Neural progenitor cell (in vitro differentiated cells): ENCODE measurements at regions not wholly inside any gene's neighbourhood (a gene's known extent, or its start where the extent isn't known, plus 50 kb on each side); places are given as distances from the start of the nearest gene placed in this dataset.
"Not testable (repeated sequence)": the region's sequence is repeated elsewhere in the genome, so short reads cannot be mapped to it uniquely, and the experiment has no call there.

Source experiments
- DNase-seq: peaks from one replicate; pipeline ENCODE4 v3.0.0-alpha.2; 2016; ENCODE audit warnings: low spot score
- H2AFZ ChIP-seq: fragments of 200-600 bp; sonication (generic); replicated peaks from 2 replicates; pipeline ENCODE4 v1.6.1; 2016; ENCODE audit warnings: antibody characterized with exemption
- H3F3A ChIP-seq: fragments of 200-600 bp; sonication (generic); 2 replicates; pipeline ENCODE4 v1.6.1; 2016; ENCODE audit warnings: antibody characterized with exemption, low read depth
- H3K27ac ChIP-seq: fragments of 200-600 bp; sonication (generic); 2 replicates; pipeline ENCODE4 v1.5.1; 2016; ENCODE audit warnings: mild to moderate bottlenecking
- H3K27me3 ChIP-seq: fragments of 200-600 bp; sonication (generic); 2 replicates; pipeline ENCODE4 v1.6.1; 2016; ENCODE audit warnings: mild to moderate bottlenecking, moderate library complexity
- H3K36me3 ChIP-seq: fragments of 200-600 bp; sonication (generic); 2 replicates; pipeline ENCODE4 v1.5.1; 2016
- H3K4me1 ChIP-seq: fragments of 200-600 bp; sonication (generic); 2 replicates; pipeline ENCODE4 v1.6.1; 2016; ENCODE audit warnings: mixed run types
- H3K4me2 ChIP-seq: fragments of 200-600 bp; sonication (generic); 2 replicates; pipeline ENCODE4 v1.6.1; 2016
- H3K4me3 ChIP-seq: fragments of 200-600 bp; sonication (generic); 2 replicates; pipeline ENCODE4 v1.5.1; 2016
- H3K79me2 ChIP-seq: fragments of 200-600 bp; sonication (generic); 2 replicates; pipeline ENCODE4 v1.6.1; 2016; ENCODE audit warnings: low read depth
- H3K9ac ChIP-seq: fragments of 200-600 bp; sonication (generic); 2 replicates; pipeline ENCODE4 v1.6.1; 2016
- H3K9me3 ChIP-seq: fragments of 200-600 bp; sonication (generic); 2 replicates; pipeline ENCODE4 v1.5.1; 2016; ENCODE audit warnings: low read depth
- H4K20me1 ChIP-seq: fragments of 200-600 bp; sonication (generic); 2 replicates; pipeline ENCODE4 v1.6.1; 2016; ENCODE audit warnings: low read depth
- H3K27ac Mint-ChIP-seq: 3 replicates; pipeline ENCODE4 v1.8.0; 2021; ENCODE audit warnings: mixed read lengths
- H3K27me3 Mint-ChIP-seq: 2 replicates; pipeline ENCODE4 v1.8.0; 2022; ENCODE audit warnings: low read depth, mild to moderate bottlenecking, inconsistent platforms, moderate library complexity, mixed read lengths; ENCODE audit not compliant: insufficient read depth
- H3K36me3 Mint-ChIP-seq: 3 replicates; pipeline ENCODE4 v1.8.0; 2021; ENCODE audit warnings: mixed read lengths
- H3K4me1 Mint-ChIP-seq: 3 replicates; pipeline ENCODE4 v1.8.0; 2021; ENCODE audit warnings: mixed read lengths
- H3K4me3 Mint-ChIP-seq: 3 replicates; pipeline ENCODE4 v1.8.0; 2021; ENCODE audit warnings: mild to moderate bottlenecking, moderate library complexity, mixed read lengths
- H3K9me3 Mint-ChIP-seq: 3 replicates; pipeline ENCODE4 v1.8.0; 2020; ENCODE audit warnings: mixed read lengths
- CTCF ChIP-seq: fragments of 200-600 bp; sonication (generic); IDR thresholded peaks from 2 replicates; pipeline ENCODE4 v1.5.1; 2017; ENCODE audit warnings: antibody characterized with exemption, mild to moderate bottlenecking
- EZH2 ChIP-seq: fragments of 200-600 bp; sonication (generic); IDR thresholded peaks from 2 replicates; pipeline ENCODE4 v1.6.1; 2017; ENCODE audit warnings: antibody characterized with exemption, mild to moderate bottlenecking, moderate library complexity
- EZH2phosphoT487 ChIP-seq: fragments of 200-600 bp; sonication (generic); IDR thresholded peaks from 2 replicates; pipeline ENCODE4 v1.6.1; 2017; ENCODE audit warnings: antibody characterized with exemption

GRCh38 chr11:101224221-101224620 is 94.6 kb upstream of the PGR start:
- TF ChIP-seq EZH2, result no peak
- no peak for TF ChIP-seq EZH2phosphoT487
- Histone ChIP-seq H3F3A (no peaks in the 10 kb centered on the region), H3K27me3 (no peaks in the 10 kb centered on the region), H3K4me2 (no peak overlapping the region), H3K4me3 (no peak overlapping the region), H3K36me3 (no peaks in the 10 kb centered on the region), H4K20me1 (no peaks in the 10 kb centered on the region), H3K27ac (no peak overlapping the region), H3K9ac (no peak overlapping the region), H3K79me2 (no peaks in the 10 kb centered on the region), H3K4me1 (no peaks in the 10 kb centered on the region), H2AFZ (no peak overlapping the region), H3K9me3 (no peaks in the 10 kb centered on the region)
- no peak overlapping the region for H3K4me3 Mint-ChIP-seq
- peaks cover 3% of the 10 kb centered on the region for H3K36me3 Mint-ChIP-seq
- H3K27me3 Mint-ChIP-seq, result peaks cover 7% of the 10 kb centered on the region
- H3K27ac Mint-ChIP-seq, result no peak overlapping the region
- no peaks in the 10 kb centered on the region for H3K4me1 Mint-ChIP-seq
- peaks cover 28% of the 10 kb centered on the region for H3K9me3 Mint-ChIP-seq
- DNase-seq, result no peak

- H3F3A ChIP-seq, H3K4me2 ChIP-seq, DNase-seq, H3K9ac ChIP-seq, H3K9me3 ChIP-seq, H3K27me3 Mint-ChIP-seq, H2AFZ ChIP-seq, H3K27ac ChIP-seq, H3K79me2 ChIP-seq, H3K27ac Mint-ChIP-seq, H4K20me1 ChIP-seq, H3K36me3 Mint-ChIP-seq, H3K4me3 ChIP-seq, H3K36me3 ChIP-seq, H3K4me1 Mint-ChIP-seq, H3K4me3 Mint-ChIP-seq, H3K4me1 ChIP-seq, H3K27me3 ChIP-seq: not testable (repeated sequence)
- H3K9me3 Mint-ChIP-seq, result peaks cover 19% of the 10 kb centered on the region
Measured at GRCh38 chr11:101218091-101218490, 88.5 kb upstream of the PGR start.

GRCh38 chr11:101216091-101216490 is 86.5 kb upstream of the PGR start:
- not testable (repeated sequence) for H3K27me3 ChIP-seq, H3K9me3 ChIP-seq, H3K9ac ChIP-seq, H4K20me1 ChIP-seq, H3K36me3 ChIP-seq, H3K4me1 Mint-ChIP-seq, H3K27ac Mint-ChIP-seq, H3K79me2 ChIP-seq, H3K4me2 ChIP-seq, H3K27ac ChIP-seq, H3K4me3 Mint-ChIP-seq, H3K36me3 Mint-ChIP-seq, H2AFZ ChIP-seq, H3K27me3 Mint-ChIP-seq, H3K4me1 ChIP-seq, DNase-seq, H3F3A ChIP-seq, H3K4me3 ChIP-seq
- peaks cover 29% of the 10 kb centered on the region for H3K9me3 Mint-ChIP-seq

- TF ChIP-seq CTCF (no peak), EZH2 (no peak), EZH2phosphoT487 (no peak)
- H3K36me3 ChIP-seq, result no peaks in the 10 kb centered on the region
- no peaks in the 10 kb centered on the region for H3K79me2 ChIP-seq
- H3K27ac Mint-ChIP-seq, result no peak overlapping the region
- H3K4me1 Mint-ChIP-seq, result no peaks in the 10 kb centered on the region
- no peak overlapping the region for H2AFZ ChIP-seq
- H3K9ac ChIP-seq, result no peak overlapping the region
- no peaks in the 10 kb centered on the region for H3K27me3 ChIP-seq
- no peak for DNase-seq
- no peaks in the 10 kb centered on the region for H3F3A ChIP-seq
- H3K27ac ChIP-seq, result no peak overlapping the region
- H3K4me3 Mint-ChIP-seq, result no peak overlapping the region
- no peaks in the 10 kb centered on the region for H3K9me3 ChIP-seq
- H4K20me1 ChIP-seq, result no peaks in the 10 kb centered on the region
- H3K36me3 Mint-ChIP-seq, result no peaks in the 10 kb centered on the region
- peaks cover 26% of the 10 kb centered on the region for H3K9me3 Mint-ChIP-seq
- H3K4me3 ChIP-seq, result no peak overlapping the region
- H3K27me3 Mint-ChIP-seq, result peaks cover 3% of the 10 kb centered on the region
- no peaks in the 10 kb centered on the region for H3K4me1 ChIP-seq
- no peak overlapping the region for H3K4me2 ChIP-seq
Measured at GRCh38 chr11:101215069-101215468, 85.5 kb upstream of the PGR start.

- H3K79me2 ChIP-seq, result no peaks in the 10 kb centered on the region
Measured at GRCh38 chr11:101211407-101211975, 81.9 kb upstream of the PGR start.

More at GRCh38 chr11:101211407-101211975, 81.9 kb upstream of the PGR start:
- H3K4me2 ChIP-seq, result no peak overlapping the region
- H3K27me3 Mint-ChIP-seq, result no peaks in the 10 kb centered on the region
- H3K9me3 Mint-ChIP-seq, result peaks cover 28% of the 10 kb centered on the region
- H3K4me3 ChIP-seq, result no peak overlapping the region
- no peaks in the 10 kb centered on the region for H3K4me1 ChIP-seq
- H2AFZ ChIP-seq, result no peak overlapping the region
- H3K36me3 Mint-ChIP-seq, result no peaks in the 10 kb centered on the region
- H3K9me3 ChIP-seq, result no peaks in the 10 kb centered on the region
- TF ChIP-seq EZH2phosphoT487 (no peak), EZH2 (no peak), CTCF (no peak)
- H3F3A ChIP-seq, result no peaks in the 10 kb centered on the region
- no peaks in the 10 kb centered on the region for H3K36me3 ChIP-seq
- H3K4me3 Mint-ChIP-seq, result no peak overlapping the region
- no peak for DNase-seq
- H4K20me1 ChIP-seq, result no peaks in the 10 kb centered on the region
- no peaks in the 10 kb centered on the region for H3K27me3 ChIP-seq
- H3K9ac ChIP-seq, result no peak overlapping the region
- H3K27ac Mint-ChIP-seq, result no peak overlapping the region
- no peaks in the 10 kb centered on the region for H3K4me1 Mint-ChIP-seq
- H3K27ac ChIP-seq, result no peak overlapping the region
